Fibroblast of mammary gland (primary cell): ENCODE measurements at regions not wholly inside any gene's neighbourhood (a gene's known extent, or its start where the extent isn't known, plus 50 kb on each side); places are given as distances from the start of the nearest gene placed in this dataset.

Source experiments
- DNase-seq: peaks from one replicate; pipeline ENCODE4 v3.0.0-alpha.2; 2010; ENCODE audit warnings: low read depth
- H3K4me3 ChIP-seq: 2 replicates; pipeline ENCODE4 v1.5.1; 2011; ENCODE audit warnings: low read depth, mild to moderate bottlenecking, low read length, moderate library complexity; ENCODE audit not compliant: control insufficient read depth
- CTCF ChIP-seq: conservative IDR thresholded peaks from 2 replicates; pipeline ENCODE4 v1.5.1; 2011; ENCODE audit warnings: low read depth, low read length, inconsistent platforms; ENCODE audit not compliant: control insufficient read depth, insufficient read depth

GRCh38 chr21:22993144-22993543 is 1994.9 kb downstream of the NCAM2 start:
- DNase-seq = no peak
- no peak for TF ChIP-seq CTCF
- H3K4me3 ChIP-seq = no peak overlapping the region

DNA sequence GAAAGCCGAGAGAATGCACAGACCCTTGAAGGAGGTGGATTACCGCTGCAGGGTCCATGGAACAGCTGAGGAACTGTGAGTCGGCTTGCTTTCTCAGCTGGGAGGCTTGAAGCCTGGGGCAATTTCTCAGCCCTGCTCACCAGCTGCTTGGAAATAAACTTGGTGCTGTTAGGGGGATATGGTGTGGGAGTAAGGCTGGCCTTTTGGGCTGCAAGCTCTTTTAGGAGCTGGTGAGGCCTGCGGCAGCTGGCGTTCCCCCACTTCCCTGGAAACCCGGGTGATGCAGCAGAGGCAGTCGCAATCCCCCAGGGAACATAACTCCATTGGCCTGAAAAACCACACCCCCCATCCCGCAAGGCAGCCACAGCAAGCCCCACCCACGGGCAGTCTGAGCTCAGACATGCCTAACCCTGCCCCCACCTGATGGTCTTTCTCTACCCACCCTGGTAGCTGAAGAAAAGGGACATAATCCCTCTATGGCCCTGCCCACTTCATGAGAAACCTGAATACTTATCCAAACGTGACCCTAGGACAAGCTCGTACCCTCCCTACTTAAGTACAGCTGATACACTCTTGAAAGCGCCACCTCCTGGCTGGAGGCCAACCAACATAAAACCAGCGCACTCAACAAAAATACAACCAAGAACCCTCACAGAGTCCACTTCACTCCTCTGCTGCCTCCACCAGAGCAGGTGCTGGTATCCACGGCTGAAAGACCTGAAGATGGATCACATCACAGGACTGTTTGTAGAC is 1995.8 kb downstream of the NCAM2 start:
- H3K4me3 ChIP-seq = no peak overlapping the region
- TF ChIP-seq CTCF = no peak
- DNase-seq = no peak

DNA sequence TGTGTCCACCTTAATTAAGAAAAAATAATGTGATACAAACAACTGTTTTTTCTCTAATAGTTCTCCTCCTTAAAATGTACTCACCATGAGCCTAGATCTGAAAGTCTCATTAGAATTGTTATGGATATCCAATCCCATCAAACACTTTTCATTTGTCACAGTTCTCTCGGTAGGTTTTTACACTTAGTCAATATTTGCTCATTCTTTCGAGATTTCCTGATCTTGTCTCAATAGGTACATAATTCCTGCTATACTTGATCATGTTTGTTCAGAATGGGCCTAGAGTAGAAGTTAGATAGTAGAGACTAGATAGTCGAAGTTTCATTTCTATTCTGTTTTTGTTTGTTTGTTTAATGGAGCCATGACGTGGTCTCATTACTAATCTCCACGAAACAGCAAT is 2005.7 kb downstream of the NCAM2 start:
- no peak for TF ChIP-seq CTCF
- H3K4me3 ChIP-seq = no peak overlapping the region
- DNase-seq = no peak

GRCh38 chr21:23008601-23009202 is 2010.5 kb downstream of the NCAM2 start:
- no peak for DNase-seq
- H3K4me3 ChIP-seq = no peak overlapping the region
- TF ChIP-seq CTCF = no peak

DNA sequence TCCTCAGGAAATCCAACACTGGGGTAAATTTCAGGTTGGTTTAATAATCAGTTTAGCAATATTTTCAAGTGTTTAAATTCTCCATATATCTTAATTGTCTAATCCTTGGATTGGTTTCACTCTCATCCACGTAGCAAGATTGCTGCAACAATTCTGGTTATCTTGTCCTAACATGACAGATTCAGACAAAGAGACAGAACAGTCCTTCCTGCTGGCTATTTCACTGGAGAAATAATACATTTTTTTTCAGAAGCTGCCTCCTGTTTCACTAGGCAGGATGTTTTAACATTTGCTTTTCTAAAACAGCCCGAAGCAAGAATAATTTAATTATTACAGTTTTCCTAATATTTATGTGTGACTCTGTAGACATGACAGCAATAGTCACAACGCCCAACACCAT is 2011.2 kb downstream of the NCAM2 start:
- TF ChIP-seq CTCF = no peak
- no peak overlapping the region for H3K4me3 ChIP-seq
- no peak for DNase-seq

DNA sequence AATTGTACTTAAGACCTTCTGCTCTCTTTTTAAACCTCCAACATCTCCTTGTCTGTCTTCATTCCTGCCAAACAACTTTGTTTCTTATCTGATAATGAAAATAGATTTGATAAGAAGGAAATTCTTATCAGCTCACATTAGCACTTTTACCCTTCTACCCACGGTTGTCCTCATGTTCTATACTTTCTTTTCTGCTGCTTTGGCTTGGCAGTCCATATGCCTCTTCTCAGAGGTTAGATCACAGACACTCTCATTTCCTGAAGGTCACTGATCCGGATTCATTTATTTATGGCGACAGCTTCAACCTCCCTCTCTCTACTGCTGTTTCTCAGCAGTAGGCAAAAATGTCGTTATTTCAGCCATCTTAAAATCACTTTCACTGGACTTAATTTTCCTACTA is 2015.8 kb downstream of the NCAM2 start:
- H3K4me3 ChIP-seq = no peak overlapping the region
- no peak for TF ChIP-seq CTCF
- DNase-seq = no peak
